OCI-LY1 (cell line): ENCODE measurements at regions not wholly inside any gene's neighbourhood (a gene's known extent, or its start where the extent isn't known, plus 50 kb on each side); places are given as distances from the start of the nearest gene placed in this dataset.

Experiments used
- H2AFZ ChIP-seq: fragments of 200-600 bp; sonication (generic), shearing (Covaris generic); 2 replicates; pipeline ENCODE4 v1.6.0; 2014; ENCODE audit warnings: antibody characterized with exemption, mild to moderate bottlenecking, low read length
- H3F3A ChIP-seq: fragments of 200-600 bp; sonication (generic), shearing (Covaris generic); 2 replicates; pipeline ENCODE4 v1.6.0; 2014; ENCODE audit warnings: mild to moderate bottlenecking, antibody characterized with exemption, low read length, moderate library complexity; ENCODE audit not compliant: insufficient read depth
- H3K27ac ChIP-seq: fragments of 200-600 bp; sonication (generic); 2 replicates; pipeline ENCODE4 v1.5.1; 2014; ENCODE audit warnings: low read length, mixed run types, mild to moderate bottlenecking, low read depth; ENCODE audit not compliant: poor library complexity, severe bottlenecking
- H3K27me3 ChIP-seq: fragments of 200-600 bp; sonication (generic); 2 replicates; pipeline ENCODE4 v1.6.0; 2014; ENCODE audit warnings: antibody characterized with exemption, mild to moderate bottlenecking, low read length, moderate library complexity; ENCODE audit not compliant: insufficient read depth
- H3K36me3 ChIP-seq: fragments of 200-600 bp; sonication (generic); 2 replicates; pipeline ENCODE4 v1.6.1; 2014; ENCODE audit warnings: mild to moderate bottlenecking, antibody characterized with exemption, low read length, moderate library complexity, mixed read lengths; ENCODE audit not compliant: insufficient read depth
- H3K4me1 ChIP-seq: fragments of 200-600 bp; sonication (generic); 2 replicates; pipeline ENCODE4 v1.5.1; 2014; ENCODE audit warnings: mild to moderate bottlenecking, low read length, moderate library complexity; ENCODE audit not compliant: insufficient read depth, severe bottlenecking
- H3K4me2 ChIP-seq: fragments of 200-600 bp; sonication (generic), shearing (Covaris generic); 2 replicates; pipeline ENCODE4 v1.6.1; 2014; ENCODE audit warnings: low read length
- H3K4me3 ChIP-seq: fragments of 200-600 bp; sonication (generic); 2 replicates; pipeline ENCODE4 v1.5.1; 2014; ENCODE audit warnings: low read length, low read depth, mild to moderate bottlenecking, mixed read lengths; ENCODE audit not compliant: poor library complexity, severe bottlenecking
- H3K79me2 ChIP-seq: fragments of 200-600 bp; shearing (Covaris generic); 2 replicates; pipeline ENCODE4 v1.6.1; 2016; ENCODE audit warnings: mixed run types, low read length, mixed read lengths; ENCODE audit not compliant: insufficient read depth
- H3K9ac ChIP-seq: fragments of 200-600 bp; sonication (generic), shearing (Covaris generic); 2 replicates; pipeline ENCODE4 v1.6.1; 2014; ENCODE audit warnings: mild to moderate bottlenecking, low read length, mixed read lengths
- H3K9me2 ChIP-seq: fragments of 200-600 bp; sonication (generic), shearing (Covaris generic); 2 replicates; pipeline ENCODE4 v1.6.1; 2014; ENCODE audit warnings: low read depth, mild to moderate bottlenecking, low read length, mixed read lengths
- H3K9me3 ChIP-seq: fragments of 200-600 bp; shearing (Covaris generic); 2 replicates; pipeline ENCODE4 v1.6.1; 2014; ENCODE audit warnings: low read length, mixed read lengths
- H4K20me1 ChIP-seq: fragments of 200-600 bp; sonication (generic), shearing (Covaris generic); 2 replicates; pipeline ENCODE4 v1.6.0; 2016; ENCODE audit warnings: mild to moderate bottlenecking, low read length; ENCODE audit not compliant: insufficient read depth
- EZH2 ChIP-seq: fragments of 200-600 bp; sonication (generic), shearing (Covaris generic); IDR thresholded peaks from 2 replicates; pipeline ENCODE4 v1.8.0; 2017; ENCODE audit warnings: borderline replicate concordance, mixed run types, mild to moderate bottlenecking, antibody characterized with exemption, low read length, moderate library complexity, mixed read lengths
- TF ChIP-seq, protein P1 (sequence below): fragments of 200-600 bp; sonication (generic), shearing (Covaris generic); IDR thresholded peaks from 2 replicates; pipeline ENCODE4 v1.5.1; 2017; ENCODE audit warnings: mild to moderate bottlenecking, antibody characterized with exemption, low read length, moderate library complexity, mixed read lengths

DNA sequence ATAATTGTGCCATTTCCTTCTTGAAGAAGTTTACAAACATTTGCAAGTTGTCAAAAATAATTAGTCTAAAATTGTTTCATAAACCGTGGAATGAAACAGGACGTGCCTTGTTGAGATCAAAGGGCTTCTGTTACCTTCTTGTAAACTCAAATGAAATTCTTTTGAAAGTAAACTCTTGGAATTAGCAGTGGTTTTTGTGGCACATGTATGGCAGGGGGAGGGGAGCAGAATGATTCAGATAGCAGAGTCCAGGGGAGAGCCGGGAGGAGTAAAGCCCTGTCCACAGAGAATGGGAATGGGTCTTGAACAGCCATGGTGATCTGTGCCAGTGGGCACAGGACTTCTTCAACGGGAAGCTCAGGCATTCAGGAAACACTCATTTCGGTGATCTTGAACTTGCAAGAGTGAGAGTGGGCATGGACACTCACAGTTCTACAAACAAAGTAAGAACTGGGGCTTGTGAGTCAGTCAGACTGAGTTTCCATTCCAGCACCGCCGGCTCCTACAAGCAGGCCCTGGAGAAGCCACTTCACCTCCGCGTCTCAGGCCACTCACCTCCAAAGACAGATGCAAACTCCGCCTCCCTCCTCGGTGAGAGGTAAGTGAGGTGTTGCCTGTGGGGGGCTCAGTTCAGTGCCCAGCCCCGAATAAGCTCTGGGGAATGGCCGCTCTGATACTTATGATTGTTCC, 143.1 kb downstream of the CDH26 start:
- Histone ChIP-seq H3K9ac (no peak overlapping the region), H3K27ac (no peak overlapping the region), H3K4me1 (no peaks in the 10 kb centered on the region), H3K36me3 (no peaks in the 10 kb centered on the region), H4K20me1 (no peaks in the 10 kb centered on the region), H3K4me2 (no peak overlapping the region), H3K4me3 (no peak overlapping the region), H3K9me2 (no peaks in the 10 kb centered on the region), H2AFZ (no peak overlapping the region), H3K27me3 (no peaks in the 10 kb centered on the region), H3K79me2 (no peaks in the 10 kb centered on the region), H3K9me3 (no peaks in the 10 kb centered on the region), H3F3A (no peaks in the 10 kb centered on the region)
- TF ChIP-seq, protein P1, sequence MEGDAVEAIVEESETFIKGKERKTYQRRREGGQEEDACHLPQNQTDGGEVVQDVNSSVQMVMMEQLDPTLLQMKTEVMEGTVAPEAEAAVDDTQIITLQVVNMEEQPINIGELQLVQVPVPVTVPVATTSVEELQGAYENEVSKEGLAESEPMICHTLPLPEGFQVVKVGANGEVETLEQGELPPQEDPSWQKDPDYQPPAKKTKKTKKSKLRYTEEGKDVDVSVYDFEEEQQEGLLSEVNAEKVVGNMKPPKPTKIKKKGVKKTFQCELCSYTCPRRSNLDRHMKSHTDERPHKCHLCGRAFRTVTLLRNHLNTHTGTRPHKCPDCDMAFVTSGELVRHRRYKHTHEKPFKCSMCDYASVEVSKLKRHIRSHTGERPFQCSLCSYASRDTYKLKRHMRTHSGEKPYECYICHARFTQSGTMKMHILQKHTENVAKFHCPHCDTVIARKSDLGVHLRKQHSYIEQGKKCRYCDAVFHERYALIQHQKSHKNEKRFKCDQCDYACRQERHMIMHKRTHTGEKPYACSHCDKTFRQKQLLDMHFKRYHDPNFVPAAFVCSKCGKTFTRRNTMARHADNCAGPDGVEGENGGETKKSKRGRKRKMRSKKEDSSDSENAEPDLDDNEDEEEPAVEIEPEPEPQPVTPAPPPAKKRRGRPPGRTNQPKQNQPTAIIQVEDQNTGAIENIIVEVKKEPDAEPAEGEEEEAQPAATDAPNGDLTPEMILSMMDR: no peak

DNA sequence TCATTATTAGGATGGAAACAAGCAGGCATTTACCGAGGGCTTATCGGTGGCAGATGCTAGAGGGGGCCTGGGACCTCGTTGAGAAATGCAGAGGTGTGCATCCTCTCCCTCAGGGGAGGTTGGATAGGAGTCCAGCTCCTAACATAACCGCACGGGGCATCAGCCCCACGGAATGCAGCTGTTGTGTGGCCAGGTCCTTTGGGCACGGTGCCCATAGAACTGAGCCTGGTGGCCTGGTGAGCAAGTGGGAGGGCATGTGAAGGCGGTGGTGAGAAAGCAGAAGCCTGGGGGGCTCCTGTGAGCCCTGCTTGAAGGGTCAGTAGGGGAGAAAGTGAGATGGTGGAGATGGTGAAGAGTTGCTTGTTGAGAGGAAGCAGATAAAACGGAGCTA, 143.7 kb downstream of the CDH26 start:
- Histone ChIP-seq H3F3A (no peaks in the 10 kb centered on the region), H3K27me3 (no peaks in the 10 kb centered on the region), H3K27ac (no peak overlapping the region), H3K36me3 (no peaks in the 10 kb centered on the region), H3K79me2 (no peaks in the 10 kb centered on the region), H3K4me1 (no peaks in the 10 kb centered on the region), H3K9me2 (no peaks in the 10 kb centered on the region), H3K9me3 (no peaks in the 10 kb centered on the region), H2AFZ (no peak overlapping the region), H4K20me1 (no peaks in the 10 kb centered on the region), H3K4me3 (no peak overlapping the region), H3K4me2 (no peak overlapping the region), H3K9ac (no peak overlapping the region)
- TF ChIP-seq, protein P1: no peak
- no peak for TF ChIP-seq EZH2

DNA sequence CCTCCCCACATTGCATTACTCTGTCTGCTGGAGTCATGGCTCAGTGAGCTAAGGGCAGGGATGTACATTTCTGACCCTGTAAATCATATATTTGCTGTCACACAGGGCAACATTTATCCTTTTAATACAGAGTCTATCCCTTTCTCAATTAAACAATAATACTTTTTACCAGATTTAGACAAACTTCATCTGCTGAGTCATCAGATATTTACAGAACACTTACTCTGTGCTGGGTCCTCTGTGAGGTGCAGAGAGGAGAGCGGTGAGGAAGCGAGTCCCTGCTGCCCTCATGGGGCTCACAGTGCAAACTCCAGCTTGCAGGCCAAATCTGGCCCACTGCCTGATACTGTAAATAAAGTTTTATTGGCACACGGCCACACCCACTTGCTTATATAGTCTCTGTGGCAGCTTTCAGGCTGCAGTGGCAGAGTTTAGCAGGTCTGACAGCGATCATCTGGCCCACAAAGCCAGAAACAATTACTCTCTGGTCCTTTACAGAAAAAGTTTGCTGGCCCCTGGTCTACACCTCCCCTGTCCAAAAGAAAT, 144.5 kb downstream of the CDH26 start:
- Histone ChIP-seq H3K79me2 (no peaks in the 10 kb centered on the region), H3K27me3 (no peaks in the 10 kb centered on the region; the same call in 1 of the 2 replicates), H3K36me3 (no peaks in the 10 kb centered on the region)

More for the DNA sequence above, 144.5 kb downstream of the CDH26 start:
- Histone ChIP-seq H3K4me1 (no peaks in the 10 kb centered on the region), H3K4me2 (no peak overlapping the region), H3K4me3 (no peak overlapping the region), H3K9me3 (no peaks in the 10 kb centered on the region), H3K27ac (no peak overlapping the region), H3K9ac (no peak overlapping the region), H3K9me2 (no peaks in the 10 kb centered on the region), H4K20me1 (no peaks in the 10 kb centered on the region), H3F3A (no peaks in the 10 kb centered on the region), H2AFZ (no peak overlapping the region)
- TF ChIP-seq, protein P1: no peak
- TF ChIP-seq EZH2: no peak
